IMR-90 (cell line): ENCODE measurements at regions not wholly inside any gene's neighbourhood (a gene's known extent, or its start where the extent isn't known, plus 50 kb on each side); places are given as distances from the start of the nearest gene placed in this dataset.

ENCODE experiments used
- ATAC-seq: fragments of 200-7000 bp; cut with Tn5 transposase; 2 replicates; pipeline ENCODE4 v1.9.1; 2020; ENCODE audit warnings: low read depth, mild to moderate bottlenecking, moderate library complexity
- BruUV-seq: library from RNA; stranded (reverse); fragments of 400-500 nt; replicated peaks from 2 replicates; lab custom pipeline; 2021; lab: Mats Ljungman, UMichigan
- CTCF ChIA-PET: fragments of 300-600 bp; formaldehyde crosslinking; extraction: SDS; loops from one replicate; lab custom pipeline; 2021; ENCODE audit warnings: antibody characterized with exemption; lab: Yijun Ruan, JAX
- POLR2A ChIA-PET: fragments of 300-600 bp; sonication (Branson Sonifier 250); formaldehyde crosslinking; loops from one replicate; lab custom pipeline; 2022; ENCODE audit warnings: antibody characterized with exemption; ENCODE audit not compliant: unreplicated experiment; lab: Charles Lee
- DNase-seq: peaks from one replicate; pipeline ENCODE4 v3.0.0; 2013
- H2AFZ ChIP-seq: replicated peaks from 2 replicates; pipeline ENCODE3; 2013; ENCODE audit warnings: low read length, mild to moderate bottlenecking; ENCODE audit not compliant: poor library complexity
- H2AK5ac ChIP-seq: 2 replicates; pipeline ENCODE4 v1.6.1; 2013; ENCODE audit warnings: low read depth, low read length, inconsistent platforms
- H2AK9ac ChIP-seq: replicated peaks from 2 replicates; pipeline ENCODE3; 2013; ENCODE audit warnings: mild to moderate bottlenecking, low read depth, low read length, moderate library complexity; ENCODE audit not compliant: poor library complexity
- H2BK120ac ChIP-seq: 2 replicates; pipeline ENCODE4 v1.6.1; 2013; ENCODE audit warnings: low read depth, low read length, inconsistent platforms
- H2BK15ac ChIP-seq: 3 replicates; pipeline ENCODE4 v1.6.1; 2013; ENCODE audit warnings: low read depth, low read length, inconsistent platforms
- H2BK20ac ChIP-seq: 2 replicates; pipeline ENCODE4 v1.6.1; 2013; ENCODE audit warnings: low read depth, mild to moderate bottlenecking, inconsistent platforms, low read length, moderate library complexity
- H2BK5ac ChIP-seq: 2 replicates; pipeline ENCODE4 v1.6.1; 2013; ENCODE audit warnings: mild to moderate bottlenecking, low read depth, low read length, inconsistent platforms; ENCODE audit not compliant: poor library complexity, severe bottlenecking
- H3K14ac ChIP-seq: replicated peaks from 2 replicates; pipeline ENCODE4 v1.6.1; 2013; ENCODE audit warnings: low read depth, low read length, inconsistent platforms
- H3K18ac ChIP-seq: 2 replicates; pipeline ENCODE4 v1.6.1; 2013; ENCODE audit warnings: low read depth, low read length, control low read depth
- H3K23ac ChIP-seq: 2 replicates; pipeline ENCODE4 v1.6.1; 2013; ENCODE audit warnings: low read depth, low read length, inconsistent platforms
- H3K27ac ChIP-seq: 2 replicates; pipeline ENCODE4 v1.5.1; 2013; ENCODE audit warnings: mild to moderate bottlenecking, control low read depth, low read length; ENCODE audit not compliant: insufficient read depth
- H3K27me3 ChIP-seq: 2 replicates; pipeline ENCODE4 v1.6.1; 2013; ENCODE audit warnings: low read length; ENCODE audit not compliant: control insufficient read depth, insufficient read depth
- H3K36me3 ChIP-seq: 2 replicates; pipeline ENCODE4 v1.6.1; 2013; ENCODE audit warnings: low read length, mixed read lengths; ENCODE audit not compliant: control insufficient read depth, insufficient read depth
- H3K4ac ChIP-seq: 2 replicates; pipeline ENCODE4 v1.6.1; 2013; ENCODE audit warnings: low read depth, low read length, inconsistent platforms
- H3K4me1 ChIP-seq: 2 replicates; pipeline ENCODE4 v1.6.1; 2013; ENCODE audit warnings: low read length, mixed read lengths; ENCODE audit not compliant: control insufficient read depth, insufficient read depth
- H3K4me2 ChIP-seq: 2 replicates; pipeline ENCODE4 v1.6.1; 2013; ENCODE audit warnings: low read depth, mild to moderate bottlenecking, control low read depth, low read length, moderate library complexity
- H3K4me3 ChIP-seq: 2 replicates; pipeline ENCODE4 v1.5.1; 2013; ENCODE audit warnings: low read depth, mild to moderate bottlenecking, control low read depth, low read length, moderate library complexity; ENCODE audit not compliant: insufficient read depth
- H3K56ac ChIP-seq: 2 replicates; pipeline ENCODE4 v1.6.1; 2013; ENCODE audit warnings: low read length, inconsistent platforms; ENCODE audit not compliant: insufficient read depth; ENCODE audit errors: extremely low read depth
- H3K79me1 ChIP-seq, 2 experiments: 2 replicates each; pipeline ENCODE4 v1.6.1; 2013; ENCODE audit warnings: low read length in 2 of 2, inconsistent platforms in 1 of 2, low read depth in 1 of 2
- H3K9ac ChIP-seq: 2 replicates; pipeline ENCODE4 v1.6.1; 2013; ENCODE audit warnings: low read depth, low read length, control low read depth
- H3K9me1 ChIP-seq: 2 replicates; pipeline ENCODE4 v1.6.1; 2013; ENCODE audit warnings: low read length, inconsistent platforms; ENCODE audit not compliant: insufficient read depth
- H3K9me3 ChIP-seq: 2 replicates; pipeline ENCODE4 v1.6.1; 2013; ENCODE audit warnings: low read length; ENCODE audit not compliant: control insufficient read depth, insufficient read depth
- H4K20me1 ChIP-seq: 2 replicates; pipeline ENCODE4 v1.6.1; 2013; ENCODE audit warnings: low read length, inconsistent platforms; ENCODE audit not compliant: insufficient read depth
- H4K5ac ChIP-seq: 2 replicates; pipeline ENCODE4 v1.6.1; 2013; ENCODE audit warnings: mild to moderate bottlenecking, low read depth, low read length, control low read depth
- H4K8ac ChIP-seq, 2 experiments: 2 replicates each; pipeline ENCODE4 v1.6.1; 2013; ENCODE audit warnings: low read depth in 2 of 2, low read length in 2 of 2, control low read depth in 1 of 2, inconsistent platforms in 1 of 2
- H4K91ac ChIP-seq: 2 replicates; pipeline ENCODE4 v1.6.1; 2013; ENCODE audit warnings: low read depth, low read length, inconsistent platforms; ENCODE audit not compliant: insufficient read depth
- CHD1 ChIP-seq: IDR thresholded peaks from 2 replicates; pipeline ENCODE4 v1.6.1; 2012; ENCODE audit warnings: low read depth, low read length, improper control_type of control experiment
- ELK1 ChIP-seq: fragments of 150-350 bp; IDR thresholded peaks from 2 replicates; pipeline ENCODE4 v1.6.1; 2016; ENCODE audit warnings: low read depth, mild to moderate bottlenecking, low read length, moderate library complexity, borderline replicate concordance
- FOS ChIP-seq: fragments of 150-350 bp; IDR thresholded peaks from 2 replicates; pipeline ENCODE4 v1.6.1; 2016; ENCODE audit warnings: low read depth, low read length
- MAFK ChIP-seq: IDR thresholded peaks from 2 replicates; pipeline ENCODE4 v1.6.1; 2012; ENCODE audit warnings: low read depth, low read length, improper control_type of control experiment
- MAZ ChIP-seq: IDR thresholded peaks from 2 replicates; pipeline ENCODE4 v1.6.1; 2012; ENCODE audit warnings: low read depth, mild to moderate bottlenecking, low read length, improper control_type of control experiment, moderate library complexity, borderline replicate concordance
- NFE2L2 ChIP-seq: fragments of 150-350 bp; IDR thresholded peaks from 2 replicates; pipeline ENCODE4 v1.6.1; 2016; ENCODE audit warnings: low read depth, mild to moderate bottlenecking, low read length
- RAD21 ChIP-seq: IDR thresholded peaks from 2 replicates; pipeline ENCODE4 v1.6.1; 2012; ENCODE audit warnings: low read length, improper control_type of control experiment
- RCOR1 ChIP-seq: IDR thresholded peaks from 2 replicates; pipeline ENCODE4 v1.6.1; 2012; ENCODE audit warnings: mild to moderate bottlenecking, low read length, improper control_type of control experiment; ENCODE audit not compliant: insufficient replicate concordance
- WGBS, 2 experiments: methylation state at CpG; one replicate each; pipeline versions ENCODE4 v1.1.5 to v1.1.7; 2013; ENCODE audit warnings: missing lambda C conversion rate in 2 of 2; ENCODE audit not compliant: insufficient read length in 1 of 2; ENCODE audit errors: extremely low coverage in 2 of 2; 5-methylcytosine and 5-hydroxymethylcytosine counted together
- dilution Hi-C: fragments of 300-500 bp; cut with HindIII; formaldehyde crosslinking; loops from one replicate; pipeline ENCODE4 v1.14.3; 2018; ENCODE audit warnings: low sequenced_read_pairs; ENCODE audit not compliant: unreplicated experiment
- in situ Hi-C: fragments of 300-500 bp; cut with MboI; formaldehyde crosslinking; loops from 3 replicates; pipeline ENCODE4 v1.14.3; 2019; ENCODE audit warnings: low sequenced_read_pairs, inconsistent platforms, mixed read lengths
- intact Hi-C: fragments of 100-400 bp; cut with micrococcal nuclease; formaldehyde crosslinking; loops from 2 replicates; pipeline ENCODE4 v1.10.0; 2022
- TF ChIP-seq, protein P1 (sequence below): conservative IDR thresholded peaks from 2 replicates; pipeline ENCODE4 v1.5.1; 2012; ENCODE audit warnings: mild to moderate bottlenecking, low read depth, low read length, improper control_type of control experiment

- no peaks in the 10 kb centered on the region for H3K36me3 ChIP-seq
- intact Hi-C loops = no loop called here
- CTCF ChIA-PET = no interaction called here
Observed at GRCh38 chr6:7473805-7474719, 67.4 kb upstream of the DSP start.

More at GRCh38 chr6:7473805-7474719, 67.4 kb upstream of the DSP start:
- WGBS, 2 experiments = 69% methylated on average over 5 of the region's 7 CpGs; no CpG with 5 or more reads in 1 of the 2 experiments
- Histone ChIP-seq H3K9me3 (no peaks in the 10 kb centered on the region), H3K27ac (no peak overlapping the region), H3K23ac (no peak overlapping the region), H3K9me1 (no peaks in the 10 kb centered on the region), H3K18ac (no peak overlapping the region), H3K4me3 (no peak overlapping the region), H3K4ac (no peak overlapping the region), H3K4me1 (no peaks in the 10 kb centered on the region), H2BK5ac (no peak overlapping the region), H4K5ac (no peak overlapping the region), H4K20me1 (no peaks in the 10 kb centered on the region), H3K4me2 (no peak overlapping the region), H4K91ac (no peak overlapping the region), H2BK15ac (no peak overlapping the region), H3K27me3 (peaks cover 2% of the 10 kb centered on the region; the same call in 1 of the 2 replicates), H2AK5ac (no peak overlapping the region), H3K9ac (no peak overlapping the region), H2AFZ (no peak overlapping the region), H2BK20ac (no peak overlapping the region), H3K79me1 (no peaks in the 10 kb centered on the region), H4K8ac (no peak overlapping the region), H2BK120ac (no peak overlapping the region), H3K14ac (no peak overlapping the region), H3K56ac (no peak overlapping the region), H2AK9ac (no peak overlapping the region)
- POLR2A ChIA-PET = no interaction called here
- DNase-seq = no peak
- in situ Hi-C loops (no loop called here), dilution Hi-C loops (no loop called here)
- no TSS peak for BruUV-seq
- no peak for TF ChIP-seq MAFK
- no peak for TF ChIP-seq FOS
- TF ChIP-seq CHD1 = no peak
- no peak for TF ChIP-seq RCOR1
- no peak for TF ChIP-seq ELK1
- no peak for TF ChIP-seq NFE2L2
- TF ChIP-seq MAZ = no peak
- TF ChIP-seq, protein P1, sequence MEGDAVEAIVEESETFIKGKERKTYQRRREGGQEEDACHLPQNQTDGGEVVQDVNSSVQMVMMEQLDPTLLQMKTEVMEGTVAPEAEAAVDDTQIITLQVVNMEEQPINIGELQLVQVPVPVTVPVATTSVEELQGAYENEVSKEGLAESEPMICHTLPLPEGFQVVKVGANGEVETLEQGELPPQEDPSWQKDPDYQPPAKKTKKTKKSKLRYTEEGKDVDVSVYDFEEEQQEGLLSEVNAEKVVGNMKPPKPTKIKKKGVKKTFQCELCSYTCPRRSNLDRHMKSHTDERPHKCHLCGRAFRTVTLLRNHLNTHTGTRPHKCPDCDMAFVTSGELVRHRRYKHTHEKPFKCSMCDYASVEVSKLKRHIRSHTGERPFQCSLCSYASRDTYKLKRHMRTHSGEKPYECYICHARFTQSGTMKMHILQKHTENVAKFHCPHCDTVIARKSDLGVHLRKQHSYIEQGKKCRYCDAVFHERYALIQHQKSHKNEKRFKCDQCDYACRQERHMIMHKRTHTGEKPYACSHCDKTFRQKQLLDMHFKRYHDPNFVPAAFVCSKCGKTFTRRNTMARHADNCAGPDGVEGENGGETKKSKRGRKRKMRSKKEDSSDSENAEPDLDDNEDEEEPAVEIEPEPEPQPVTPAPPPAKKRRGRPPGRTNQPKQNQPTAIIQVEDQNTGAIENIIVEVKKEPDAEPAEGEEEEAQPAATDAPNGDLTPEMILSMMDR = no peak
- no peak for TF ChIP-seq RAD21
- no peak for ATAC-seq
